Lower leg skin (tissue), 3 donors: ENCODE measurements at regions not wholly inside any gene's neighbourhood (a gene's known extent, or its start where the extent isn't known, plus 50 kb on each side); places are given as distances from the start of the nearest gene placed in this dataset.

ENCODE experiments used
- POLR2A ChIP-seq, 2 donors: fragments of 450-650 bp; IDR thresholded peaks; one replicate each; pipeline ENCODE4 v1.6.1; 2016 to 2017; ENCODE audit warnings: antibody characterized with exemption in 2 of 2, mild to moderate bottlenecking in 1 of 2, moderate library complexity in 1 of 2
- TF ChIP-seq, protein P1 (sequence below), 3 donors: fragments of 450-650 bp; IDR thresholded peaks; one replicate each; pipeline ENCODE4 v1.5.1; 2016; ENCODE audit warnings: antibody characterized with exemption in 3 of 3, mild to moderate bottlenecking in 3 of 3, moderate library complexity in 2 of 3

DNA sequence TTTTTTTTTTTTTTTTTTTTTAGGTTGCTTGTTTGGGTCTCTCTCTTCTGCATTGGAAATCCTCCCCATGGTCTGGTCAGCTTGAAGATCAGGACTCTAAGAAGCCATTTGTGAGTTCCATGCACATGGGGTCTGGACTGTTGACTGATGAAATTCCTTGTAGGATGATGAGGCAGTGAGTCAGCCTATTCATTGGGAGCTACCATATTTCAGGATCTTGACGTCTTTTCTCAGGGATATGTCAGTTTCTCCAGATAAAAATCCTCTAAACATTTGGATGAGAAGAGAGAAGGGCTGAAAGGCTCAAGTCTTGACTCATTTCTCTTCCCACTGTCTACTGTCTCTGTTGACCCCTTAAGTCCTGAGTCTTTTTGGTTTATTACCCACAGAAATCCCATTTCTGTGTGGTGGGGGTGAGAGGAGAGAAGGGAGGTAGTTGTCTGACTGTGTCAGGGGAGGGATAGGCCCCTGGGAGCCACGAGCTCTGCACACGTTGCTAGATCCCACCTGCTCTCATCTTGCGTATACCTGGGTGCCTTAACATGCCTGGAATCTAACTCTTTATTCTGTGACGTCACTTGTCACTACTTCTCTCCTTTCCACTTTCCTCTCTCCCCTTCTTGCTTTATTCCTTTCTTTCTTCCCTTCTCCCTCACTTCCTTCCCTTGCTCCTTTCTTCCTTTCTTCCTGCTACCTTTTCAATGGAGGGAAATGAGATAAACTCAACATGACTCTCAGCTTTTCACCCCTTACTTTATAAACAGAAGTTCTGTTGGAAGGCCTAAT is 333.1 kb upstream of the XYLT1 start:
- TF ChIP-seq, protein P1, sequence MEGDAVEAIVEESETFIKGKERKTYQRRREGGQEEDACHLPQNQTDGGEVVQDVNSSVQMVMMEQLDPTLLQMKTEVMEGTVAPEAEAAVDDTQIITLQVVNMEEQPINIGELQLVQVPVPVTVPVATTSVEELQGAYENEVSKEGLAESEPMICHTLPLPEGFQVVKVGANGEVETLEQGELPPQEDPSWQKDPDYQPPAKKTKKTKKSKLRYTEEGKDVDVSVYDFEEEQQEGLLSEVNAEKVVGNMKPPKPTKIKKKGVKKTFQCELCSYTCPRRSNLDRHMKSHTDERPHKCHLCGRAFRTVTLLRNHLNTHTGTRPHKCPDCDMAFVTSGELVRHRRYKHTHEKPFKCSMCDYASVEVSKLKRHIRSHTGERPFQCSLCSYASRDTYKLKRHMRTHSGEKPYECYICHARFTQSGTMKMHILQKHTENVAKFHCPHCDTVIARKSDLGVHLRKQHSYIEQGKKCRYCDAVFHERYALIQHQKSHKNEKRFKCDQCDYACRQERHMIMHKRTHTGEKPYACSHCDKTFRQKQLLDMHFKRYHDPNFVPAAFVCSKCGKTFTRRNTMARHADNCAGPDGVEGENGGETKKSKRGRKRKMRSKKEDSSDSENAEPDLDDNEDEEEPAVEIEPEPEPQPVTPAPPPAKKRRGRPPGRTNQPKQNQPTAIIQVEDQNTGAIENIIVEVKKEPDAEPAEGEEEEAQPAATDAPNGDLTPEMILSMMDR (IDR thresholded peaks at IDR 0.05), result no peak
- no peak for TF ChIP-seq POLR2A (IDR thresholded peaks at IDR 0.05)
